H9 (cell line): ENCODE measurements at regions not wholly inside any gene's neighbourhood (a gene's known extent, or its start where the extent isn't known, plus 50 kb on each side); places are given as distances from the start of the nearest gene placed in this dataset.

Source experiments
- DNase-seq: peaks from one replicate; pipeline ENCODE4 v3.0.0-alpha.2; 2017
- H2AFZ ChIP-seq: one replicate; pipeline ENCODE4 v1.6.1; 2013; ENCODE audit warnings: mild to moderate bottlenecking, low read length, control low read depth, moderate library complexity
- H2AK5ac ChIP-seq: 2 replicates; pipeline ENCODE4 v1.6.1; 2013; ENCODE audit warnings: low read length, control low read depth, mixed read lengths; ENCODE audit not compliant: insufficient read length
- H2BK120ac ChIP-seq: one replicate; pipeline ENCODE4 v1.6.1; 2013; ENCODE audit warnings: low read depth, mild to moderate bottlenecking, low read length, control low read depth, inconsistent platforms; ENCODE audit not compliant: poor library complexity, severe bottlenecking
- H2BK12ac ChIP-seq: 2 replicates; pipeline ENCODE4 v1.6.1; 2013; ENCODE audit warnings: low read length, control low read depth, mixed read lengths, low read depth; ENCODE audit not compliant: insufficient read length
- H2BK15ac ChIP-seq: 2 replicates; pipeline ENCODE4 v1.6.1; 2013; ENCODE audit warnings: low read depth, low read length, control low read depth
- H2BK20ac ChIP-seq: one replicate; pipeline ENCODE4 v1.6.1; 2013; ENCODE audit warnings: low read depth, mild to moderate bottlenecking, low read length, control low read depth, inconsistent platforms; ENCODE audit not compliant: poor library complexity, severe bottlenecking
- H2BK5ac ChIP-seq: 2 replicates; pipeline ENCODE4 v1.6.1; 2013; ENCODE audit warnings: low read length, control low read depth, mixed read lengths; ENCODE audit not compliant: insufficient read length
- H3K14ac ChIP-seq: 2 replicates; pipeline ENCODE4 v1.6.1; 2013; ENCODE audit warnings: low read length, control low read depth; ENCODE audit not compliant: insufficient read depth
- H3K18ac ChIP-seq: 2 replicates; pipeline ENCODE4 v1.6.1; 2013; ENCODE audit warnings: low read depth, mild to moderate bottlenecking, mixed read lengths, low read length, control low read depth; ENCODE audit not compliant: insufficient read length
- H3K23ac ChIP-seq: 2 replicates; pipeline ENCODE4 v1.6.1; 2013; ENCODE audit warnings: low read length, control low read depth, mixed read lengths, low read depth; ENCODE audit not compliant: insufficient read length
- H3K23me2 ChIP-seq: 2 replicates; pipeline ENCODE4 v1.6.1; 2013; ENCODE audit warnings: low read depth, mild to moderate bottlenecking, mixed read lengths, low read length, control low read depth; ENCODE audit not compliant: insufficient read length, poor library complexity, severe bottlenecking
- H3K27ac ChIP-seq: 2 replicates; pipeline ENCODE4 v1.5.1; 2013; ENCODE audit warnings: low read length, control low read depth, mixed read lengths, low read depth; ENCODE audit not compliant: insufficient read length
- H3K27me3 ChIP-seq: 2 replicates; pipeline ENCODE4 v1.6.1; 2013; ENCODE audit warnings: low read length, control low read depth, inconsistent platforms; ENCODE audit not compliant: insufficient read depth
- H3K4ac ChIP-seq: 2 replicates; pipeline ENCODE4 v1.6.1; 2013; ENCODE audit warnings: low read depth, mild to moderate bottlenecking, control low read depth, inconsistent platforms, low read length, moderate library complexity
- H3K4me1 ChIP-seq: 2 replicates; pipeline ENCODE4 v1.6.1; 2013; ENCODE audit warnings: low read length, control low read depth, inconsistent platforms; ENCODE audit not compliant: insufficient read depth
- H3K4me2 ChIP-seq: 2 replicates; pipeline ENCODE4 v1.6.1; 2013; ENCODE audit warnings: low read length, control low read depth, mixed read lengths; ENCODE audit not compliant: insufficient read length, insufficient read depth
- H3K56ac ChIP-seq: 2 replicates; pipeline ENCODE4 v1.6.1; 2013; ENCODE audit warnings: low read depth, mild to moderate bottlenecking, mixed read lengths, low read length, control low read depth; ENCODE audit not compliant: insufficient read length
- H3K79me1 ChIP-seq: 2 replicates; pipeline ENCODE4 v1.6.1; 2013; ENCODE audit warnings: low read depth, mild to moderate bottlenecking, moderate library complexity, low read length, control low read depth, inconsistent platforms; ENCODE audit not compliant: insufficient read depth, poor library complexity, severe bottlenecking
- H3K79me2 ChIP-seq: 2 replicates; pipeline ENCODE4 v1.6.1; 2013; ENCODE audit warnings: low read length, control low read depth, inconsistent platforms; ENCODE audit not compliant: insufficient read depth
- H3K9ac ChIP-seq: 2 replicates; pipeline ENCODE4 v1.6.1; 2013; ENCODE audit warnings: low read length, control low read depth, mixed read lengths; ENCODE audit not compliant: insufficient read length; ENCODE audit errors: extremely low read depth
- H3K9me3 ChIP-seq: one replicate; pipeline ENCODE4 v1.6.1; 2013; ENCODE audit warnings: low read depth, low read length, inconsistent platforms; ENCODE audit not compliant: control insufficient read depth
- H3T11ph ChIP-seq: one replicate; pipeline ENCODE4 v1.6.1; 2013; ENCODE audit warnings: mild to moderate bottlenecking, low read length, control low read depth, inconsistent platforms
- H4K20me1 ChIP-seq: one replicate; pipeline ENCODE4 v1.6.1; 2013; ENCODE audit not compliant: control insufficient read depth, insufficient read length, insufficient read depth
- H4K5ac ChIP-seq: 2 replicates; pipeline ENCODE4 v1.6.1; 2013; ENCODE audit warnings: low read depth, mild to moderate bottlenecking, mixed read lengths, low read length, control low read depth; ENCODE audit not compliant: insufficient read length
- H4K8ac ChIP-seq: replicated peaks from 2 replicates; pipeline ENCODE4 v1.6.1; 2013; ENCODE audit warnings: low read length, control low read depth, mixed read lengths, low read depth; ENCODE audit not compliant: insufficient read length
- H4K91ac ChIP-seq: 2 replicates; pipeline ENCODE4 v1.6.1; 2013; ENCODE audit warnings: low read depth, mild to moderate bottlenecking, moderate library complexity, mixed read lengths, low read length, control low read depth; ENCODE audit not compliant: insufficient read length
- H3K27ac Mint-ChIP-seq, 3 experiments: 2 replicates in 2 of 3; 3 replicates in 1 of 3; pipeline ENCODE4 v1.8.0; 2020 to 2021; ENCODE audit warnings: mixed read lengths in 3 of 3, mild to moderate bottlenecking in 1 of 3, moderate library complexity in 1 of 3
- H3K27me3 Mint-ChIP-seq: 2 replicates; pipeline ENCODE4 v1.8.0; 2021; ENCODE audit warnings: low read depth, mild to moderate bottlenecking, moderate library complexity, mixed read lengths
- H3K36me3 Mint-ChIP-seq, 3 experiments: 2 replicates in 2 of 3; 3 replicates in 1 of 3; pipeline ENCODE4 v1.8.0; 2020 to 2021; ENCODE audit warnings: low read depth in 3 of 3, mixed read lengths in 3 of 3; ENCODE audit not compliant: insufficient read depth in 1 of 3
- H3K4me1 Mint-ChIP-seq, 2 experiments: 2 replicates each; pipeline ENCODE4 v1.8.0; 2020; ENCODE audit warnings: mixed read lengths in 2 of 2
- H3K4me3 Mint-ChIP-seq, 2 experiments: 2 replicates in 1 of 2; 3 replicates in 1 of 2; pipeline ENCODE4 v1.8.0; 2020 to 2021; ENCODE audit warnings: mild to moderate bottlenecking in 2 of 2, mixed read lengths in 2 of 2, moderate library complexity in 1 of 2
- H3K9me3 Mint-ChIP-seq, 2 experiments: 2 replicates in 1 of 2; 3 replicates in 1 of 2; pipeline ENCODE4 v1.8.0; 2020; ENCODE audit warnings: mild to moderate bottlenecking in 2 of 2, mixed read lengths in 2 of 2, moderate library complexity in 1 of 2
- WGBS: extraction: QIAGEN DNeasy Blood & Tissue Kit; methylation state at CpG from one replicate; pipeline ENCODE4 v1.1.7; 2013; ENCODE audit warnings: missing lambda C conversion rate, low lambda C conversion rate, mixed read lengths; ENCODE audit not compliant: insufficient read length; ENCODE audit errors: extremely low coverage; 5-methylcytosine and 5-hydroxymethylcytosine counted together
- TF ChIP-seq, protein P1 (sequence below): fragments of 200-600 bp; sonication (generic); conservative IDR thresholded peaks from 3 replicates; pipeline ENCODE4 v1.8.0; 2021; ENCODE audit warnings: antibody characterized with exemption, mild to moderate bottlenecking

DNA sequence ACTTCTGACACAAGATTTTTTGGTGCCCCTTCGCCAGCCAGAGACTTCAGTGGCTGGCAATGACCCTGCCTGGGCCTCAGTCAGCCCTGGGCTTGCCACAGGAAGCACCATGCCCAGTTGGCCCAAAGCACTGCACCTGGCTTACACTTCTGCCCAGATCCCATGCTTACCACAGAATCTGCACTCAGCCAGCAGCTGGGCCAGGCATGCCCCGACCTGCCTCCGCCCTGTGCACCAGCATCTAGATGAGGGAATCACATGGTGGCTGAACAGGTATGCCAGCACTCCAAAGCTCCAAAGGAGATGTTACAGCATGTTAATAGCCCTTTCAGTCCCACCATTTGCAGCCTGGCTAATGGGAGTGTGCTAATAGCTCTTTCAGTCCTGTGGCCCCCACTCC is 690.9 kb downstream of the SLITRK6 start:
- no peak overlapping the region for H4K8ac ChIP-seq
- peaks cover 0 to 9% (median 0%) of the 10 kb centered on the region in 3 experiments; a peak in 4 of 7 replicates for H3K36me3 Mint-ChIP-seq
- no peaks in the 10 kb centered on the region for H4K20me1 ChIP-seq
- H2BK15ac ChIP-seq, result no peak overlapping the region
- no peak overlapping the region for H3K4me2 ChIP-seq
- H3K23me2 ChIP-seq, result no peaks in the 10 kb centered on the region
- no peak overlapping the region for H3K56ac ChIP-seq
- H3K27me3 ChIP-seq, result no peaks in the 10 kb centered on the region
- no peak for DNase-seq
- no peak overlapping the region for H3K4me3 Mint-ChIP-seq
- H2AFZ ChIP-seq, result no peak overlapping the region
- no peak overlapping the region for H3K9ac ChIP-seq
- H3K9me3 Mint-ChIP-seq, result peaks cover 0 to 8% of the 10 kb centered on the region in 2 experiments; a peak in 1 of 5 replicates
- no peak overlapping the region for H2BK5ac ChIP-seq
- no peaks in the 10 kb centered on the region for H3K79me1 ChIP-seq
- no peak overlapping the region for H3T11ph ChIP-seq
- no peak overlapping the region for H3K27ac Mint-ChIP-seq
- no peaks in the 10 kb centered on the region; the same call in 1 of the 2 replicates for H3K4me1 ChIP-seq
- H3K9me3 ChIP-seq, result no peaks in the 10 kb centered on the region
- no peak overlapping the region for H3K23ac ChIP-seq
- H2BK120ac ChIP-seq, result no peak overlapping the region
- no peaks in the 10 kb centered on the region; the same call in 1 of the 2 replicates for H3K27me3 Mint-ChIP-seq
- no peak overlapping the region for H3K27ac ChIP-seq
- H2AK5ac ChIP-seq, result no peak overlapping the region
- no peak overlapping the region for H2BK20ac ChIP-seq
- H4K91ac ChIP-seq, result no peak overlapping the region
- no peak overlapping the region for H3K14ac ChIP-seq
- no peak overlapping the region for H4K5ac ChIP-seq
- no peak overlapping the region for H2BK12ac ChIP-seq
- TF ChIP-seq, protein P1, sequence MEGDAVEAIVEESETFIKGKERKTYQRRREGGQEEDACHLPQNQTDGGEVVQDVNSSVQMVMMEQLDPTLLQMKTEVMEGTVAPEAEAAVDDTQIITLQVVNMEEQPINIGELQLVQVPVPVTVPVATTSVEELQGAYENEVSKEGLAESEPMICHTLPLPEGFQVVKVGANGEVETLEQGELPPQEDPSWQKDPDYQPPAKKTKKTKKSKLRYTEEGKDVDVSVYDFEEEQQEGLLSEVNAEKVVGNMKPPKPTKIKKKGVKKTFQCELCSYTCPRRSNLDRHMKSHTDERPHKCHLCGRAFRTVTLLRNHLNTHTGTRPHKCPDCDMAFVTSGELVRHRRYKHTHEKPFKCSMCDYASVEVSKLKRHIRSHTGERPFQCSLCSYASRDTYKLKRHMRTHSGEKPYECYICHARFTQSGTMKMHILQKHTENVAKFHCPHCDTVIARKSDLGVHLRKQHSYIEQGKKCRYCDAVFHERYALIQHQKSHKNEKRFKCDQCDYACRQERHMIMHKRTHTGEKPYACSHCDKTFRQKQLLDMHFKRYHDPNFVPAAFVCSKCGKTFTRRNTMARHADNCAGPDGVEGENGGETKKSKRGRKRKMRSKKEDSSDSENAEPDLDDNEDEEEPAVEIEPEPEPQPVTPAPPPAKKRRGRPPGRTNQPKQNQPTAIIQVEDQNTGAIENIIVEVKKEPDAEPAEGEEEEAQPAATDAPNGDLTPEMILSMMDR, result no peak
- no peak overlapping the region for H3K18ac ChIP-seq
- no peaks in the 10 kb centered on the region for H3K79me2 ChIP-seq
- no peak overlapping the region for H3K4ac ChIP-seq
- no CpG with 5 or more reads among the region's 3 CpGs for WGBS
- H3K4me1 Mint-ChIP-seq, result peaks cover 5 to 11% of the 10 kb centered on the region in 2 experiments; a peak in 3 of 4 replicates
